Progenitor cell of endocrine pancreas (in vitro differentiated cells): ENCODE measurements at regions not wholly inside any gene's neighbourhood (a gene's known extent, or its start where the extent isn't known, plus 50 kb on each side); places are given as distances from the start of the nearest gene placed in this dataset.

Experiments
- DNase-seq: peaks from one replicate; pipeline ENCODE4 v3.0.0; 2021; ENCODE audit warnings: low spot score; ENCODE audit not compliant: unreplicated experiment
- H3K27ac Mint-ChIP-seq: 2 replicates; pipeline ENCODE4 v1.8.0; 2021; ENCODE audit warnings: mild to moderate bottlenecking, moderate library complexity, mixed read lengths
- H3K27me3 Mint-ChIP-seq: 2 replicates; pipeline ENCODE4 v1.8.0; 2021; ENCODE audit warnings: mixed read lengths
- H3K36me3 Mint-ChIP-seq: 2 replicates; pipeline ENCODE4 v1.8.0; 2022; ENCODE audit warnings: mixed read lengths; ENCODE audit not compliant: insufficient read depth
- H3K4me1 Mint-ChIP-seq: 2 replicates; pipeline ENCODE4 v1.8.0; 2021; ENCODE audit warnings: low read depth, mixed read lengths
- H3K4me3 Mint-ChIP-seq: 2 replicates; pipeline ENCODE4 v1.8.0; 2021; ENCODE audit warnings: low read depth, mild to moderate bottlenecking, moderate library complexity, mixed read lengths
- H3K9me3 Mint-ChIP-seq: 2 replicates; pipeline ENCODE4 v1.8.0; 2021; ENCODE audit warnings: low read depth, mixed read lengths
- TF ChIP-seq, protein P1 (sequence below): fragments of 200-600 bp; sonication (generic); IDR thresholded peaks from one replicate; pipeline ENCODE4 v1.5.0; 2021; ENCODE audit warnings: antibody characterized with exemption, mild to moderate bottlenecking; ENCODE audit not compliant: unreplicated experiment

DNA sequence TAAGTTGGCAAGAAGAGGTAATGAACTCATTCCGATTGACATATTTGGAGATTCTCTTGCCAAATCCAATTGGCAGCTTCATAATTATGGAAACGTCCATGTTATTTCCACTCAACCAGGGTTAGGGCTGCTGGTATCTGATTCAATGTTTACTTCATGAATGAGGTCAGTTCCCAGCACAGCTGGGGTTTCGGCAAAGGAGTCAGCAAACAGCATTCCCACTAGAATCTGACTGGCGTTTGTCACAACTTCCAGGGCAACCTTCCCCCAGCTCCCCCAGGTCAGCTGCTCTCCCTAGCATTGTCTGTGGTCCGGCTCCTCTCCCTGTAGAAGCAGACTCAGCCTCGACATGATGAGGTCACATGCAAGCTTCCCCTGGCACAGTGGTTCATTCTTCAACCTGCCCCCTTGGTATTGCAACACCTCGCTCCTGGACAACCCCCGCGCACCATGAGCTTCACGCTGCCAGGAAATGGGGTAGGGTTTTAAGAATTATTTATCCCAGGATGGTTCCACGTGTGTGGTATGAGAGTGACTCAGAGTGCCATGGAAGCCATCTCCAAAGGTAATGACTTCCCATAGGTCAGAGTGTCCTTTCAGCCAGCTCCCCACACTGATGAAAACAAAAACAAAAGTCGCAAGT, 100.7 kb upstream of the SLC25A33 start:
- H3K27ac Mint-ChIP-seq: peak overlapping the region; percentile 89
- TF ChIP-seq, protein P1, sequence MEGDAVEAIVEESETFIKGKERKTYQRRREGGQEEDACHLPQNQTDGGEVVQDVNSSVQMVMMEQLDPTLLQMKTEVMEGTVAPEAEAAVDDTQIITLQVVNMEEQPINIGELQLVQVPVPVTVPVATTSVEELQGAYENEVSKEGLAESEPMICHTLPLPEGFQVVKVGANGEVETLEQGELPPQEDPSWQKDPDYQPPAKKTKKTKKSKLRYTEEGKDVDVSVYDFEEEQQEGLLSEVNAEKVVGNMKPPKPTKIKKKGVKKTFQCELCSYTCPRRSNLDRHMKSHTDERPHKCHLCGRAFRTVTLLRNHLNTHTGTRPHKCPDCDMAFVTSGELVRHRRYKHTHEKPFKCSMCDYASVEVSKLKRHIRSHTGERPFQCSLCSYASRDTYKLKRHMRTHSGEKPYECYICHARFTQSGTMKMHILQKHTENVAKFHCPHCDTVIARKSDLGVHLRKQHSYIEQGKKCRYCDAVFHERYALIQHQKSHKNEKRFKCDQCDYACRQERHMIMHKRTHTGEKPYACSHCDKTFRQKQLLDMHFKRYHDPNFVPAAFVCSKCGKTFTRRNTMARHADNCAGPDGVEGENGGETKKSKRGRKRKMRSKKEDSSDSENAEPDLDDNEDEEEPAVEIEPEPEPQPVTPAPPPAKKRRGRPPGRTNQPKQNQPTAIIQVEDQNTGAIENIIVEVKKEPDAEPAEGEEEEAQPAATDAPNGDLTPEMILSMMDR: no peak
- DNase-seq: no peak
- no peaks in the 10 kb centered on the region for H3K9me3 Mint-ChIP-seq
- peaks cover 3% of the 10 kb centered on the region for H3K27me3 Mint-ChIP-seq
- no peak overlapping the region for H3K4me3 Mint-ChIP-seq
- no peaks in the 10 kb centered on the region for H3K36me3 Mint-ChIP-seq
- H3K4me1 Mint-ChIP-seq: peaks cover 57% of the 10 kb centered on the region

DNA sequence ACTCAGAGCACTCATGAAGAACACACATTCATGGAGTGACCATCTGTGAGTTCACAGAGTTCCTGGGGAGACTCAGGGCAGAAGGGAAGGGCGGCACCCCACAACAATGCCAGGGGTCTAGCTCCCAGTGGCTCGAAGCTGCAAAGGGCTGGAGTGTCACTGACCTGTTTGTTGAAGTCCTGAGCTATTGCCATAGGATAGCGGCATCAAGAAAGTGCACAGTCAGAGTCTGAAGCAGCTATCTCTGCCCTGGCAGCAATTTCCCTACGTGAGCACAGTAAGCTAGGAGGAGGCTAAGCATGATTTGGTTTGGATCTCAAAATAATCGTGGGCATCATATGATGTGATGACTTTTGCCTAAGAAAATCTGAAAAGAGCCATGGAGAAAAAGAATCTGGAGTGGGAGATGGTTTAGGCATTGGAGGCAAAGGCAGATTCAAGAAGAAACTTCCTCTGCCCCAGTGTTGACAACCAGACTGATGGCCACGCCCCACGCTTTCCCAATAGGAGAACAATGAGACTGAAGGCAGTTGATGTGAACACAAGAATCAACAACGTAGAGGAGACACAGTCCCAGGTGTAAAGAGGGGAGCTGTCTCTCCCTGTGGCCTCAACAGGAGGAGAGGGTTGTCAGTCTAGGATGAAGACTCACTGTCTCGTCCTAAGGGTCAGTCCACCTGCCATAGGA, 100.0 kb upstream of the SLC25A33 start:
- no peak overlapping the region for H3K4me3 Mint-ChIP-seq
- H3K4me1 Mint-ChIP-seq: peaks cover 62% of the 10 kb centered on the region
- H3K36me3 Mint-ChIP-seq: no peaks in the 10 kb centered on the region
- H3K27me3 Mint-ChIP-seq: peaks cover 3% of the 10 kb centered on the region
- no peak for DNase-seq
- no peaks in the 10 kb centered on the region for H3K9me3 Mint-ChIP-seq
- TF ChIP-seq, protein P1: no peak
- H3K27ac Mint-ChIP-seq: peak overlapping the region; percentile 89

DNA sequence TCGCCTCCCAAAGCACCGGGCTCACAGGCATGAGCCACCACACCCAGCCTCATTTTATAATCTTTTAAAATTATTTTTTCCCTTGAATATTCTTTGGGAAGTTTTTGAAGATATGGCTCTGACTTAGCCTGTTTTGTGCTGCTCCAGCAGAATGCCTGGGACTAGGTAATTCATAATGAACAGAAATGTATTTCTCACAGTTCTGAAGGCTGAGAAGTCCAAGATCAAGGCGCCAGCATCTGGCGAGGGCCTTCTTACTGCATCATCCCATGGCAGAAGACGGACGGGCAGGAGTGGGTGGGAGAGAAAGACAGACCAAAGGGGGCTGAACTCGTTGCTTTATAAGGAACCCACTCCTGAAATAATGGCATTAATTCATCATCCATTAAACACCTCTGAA, 99.0 kb upstream of the SLC25A33 start:
- Mint-ChIP-seq H3K4me1 (peaks cover 52% of the 10 kb centered on the region), H3K27me3 (peaks cover 3% of the 10 kb centered on the region), H3K27ac (no peak overlapping the region), H3K9me3 (no peaks in the 10 kb centered on the region), H3K36me3 (no peaks in the 10 kb centered on the region), H3K4me3 (no peak overlapping the region)
- DNase-seq: no peak
- TF ChIP-seq, protein P1: no peak

DNA sequence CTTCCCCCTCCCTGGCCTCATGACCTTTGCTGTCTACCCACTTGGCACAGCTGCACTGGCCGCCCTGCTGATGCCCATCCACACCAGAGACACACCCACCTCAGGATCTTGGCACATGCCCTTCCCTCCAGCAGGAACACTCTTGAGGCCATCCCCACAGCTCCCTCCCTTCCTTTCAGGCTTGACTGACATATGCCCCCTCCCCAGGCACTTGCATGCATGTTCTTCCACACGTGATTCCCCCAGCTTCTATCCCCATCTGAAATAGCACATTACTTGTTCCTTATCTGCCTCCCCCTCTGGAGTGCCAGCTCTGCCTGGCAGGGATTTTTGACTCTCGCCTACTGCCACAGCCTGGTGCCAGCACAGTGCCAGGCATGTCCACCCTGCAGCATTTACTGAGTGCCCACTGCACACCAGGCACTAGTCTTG, 98.5 kb upstream of the SLC25A33 start:
- peaks cover 3% of the 10 kb centered on the region for H3K27me3 Mint-ChIP-seq
- H3K4me1 Mint-ChIP-seq: peaks cover 47% of the 10 kb centered on the region
- no peak for DNase-seq
- peak overlapping the region; percentile 30 for H3K27ac Mint-ChIP-seq
- H3K36me3 Mint-ChIP-seq: no peaks in the 10 kb centered on the region
- H3K4me3 Mint-ChIP-seq: no peak overlapping the region
- no peaks in the 10 kb centered on the region for H3K9me3 Mint-ChIP-seq
- TF ChIP-seq, protein P1: no peak

DNA sequence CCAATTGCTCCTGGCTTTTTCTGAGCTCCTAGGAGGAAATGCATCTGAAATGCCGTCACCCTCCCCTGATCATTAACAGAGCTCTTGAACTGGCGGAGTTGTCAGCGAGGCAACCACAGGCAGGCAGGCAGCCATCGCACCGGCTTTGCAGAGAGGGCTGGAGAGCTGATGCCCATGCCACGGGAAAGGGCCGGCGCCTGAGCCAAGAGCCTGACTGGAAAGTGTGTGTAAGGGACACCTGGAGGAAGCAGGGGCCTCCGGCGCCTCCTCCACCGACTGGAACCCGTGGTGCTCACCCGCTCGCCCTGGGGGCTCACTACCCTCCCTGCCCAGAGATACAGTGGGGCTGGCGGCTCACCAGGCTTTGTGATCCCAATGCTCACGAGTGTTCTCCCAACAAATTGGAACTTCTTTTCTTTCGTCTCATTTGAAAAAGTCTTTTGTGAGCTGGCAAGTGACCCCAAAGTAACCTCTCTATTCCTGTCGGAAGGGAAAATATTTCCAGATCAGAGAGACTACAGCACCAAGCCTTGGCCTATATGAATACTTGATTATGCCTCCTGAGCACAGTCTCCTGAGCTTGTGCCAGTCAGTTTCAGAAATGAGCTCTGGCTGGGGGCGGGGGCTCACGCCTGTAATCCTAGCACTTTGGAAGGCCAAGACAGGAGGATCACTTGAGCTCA, 97.7 kb upstream of the SLC25A33 start:
- Mint-ChIP-seq H3K27ac (no peak overlapping the region), H3K4me1 (peaks cover 41% of the 10 kb centered on the region), H3K4me3 (no peak overlapping the region), H3K27me3 (peaks cover 3% of the 10 kb centered on the region), H3K36me3 (no peaks in the 10 kb centered on the region), H3K9me3 (no peaks in the 10 kb centered on the region)
- no peak for DNase-seq
- TF ChIP-seq, protein P1: no peak
